ENCODE measurements at regions not wholly inside any gene's neighbourhood (a gene's known extent, or its start where the extent isn't known, plus 50 kb on each side); places are given as distances from the start of the nearest gene placed in this dataset.

- ATAC-seq (ENCODE audit: insufficient number of reproducible peaks, low FRiP score, low read depth) (no peak), DNase-seq (ENCODE audit: low spot score) (no peak)
- no peak for TF ChIP-seq CTCF (IDR thresholded peaks at IDR 0.05)
- Histone ChIP-seq H3K4me3 (no peak overlapping the region), H3K27me3 (replicated peaks; ENCODE audit: insufficient read depth) (no peaks in the 10 kb centered on the region), H3K4me1 (ENCODE audit: control insufficient read depth in 1 of 2, low read depth in 2 of 2) (peaks cover 0 to 4% of the 10 kb centered on the region in 2 donors), H3K9me3 (no peaks in the 10 kb centered on the region), H3K36me3 (no peaks in the 10 kb centered on the region), H3K27ac (no peak overlapping the region)
These were observed 219.3 kb upstream of the ARID1B start for GRCh38 chr6:156557911-156558259.

- ATAC-seq (ENCODE audit: insufficient number of reproducible peaks, low FRiP score, low read depth) (no peak), DNase-seq (ENCODE audit: low spot score) (no peak)
- H3K9me3 ChIP-seq: no peaks in the 10 kb centered on the region
- no peak for TF ChIP-seq CTCF (IDR thresholded peaks at IDR 0.05)
- H3K27me3 ChIP-seq (replicated peaks; ENCODE audit: insufficient read depth): no peaks in the 10 kb centered on the region
- H3K4me1 ChIP-seq (ENCODE audit: control insufficient read depth in 1 of 2, low read depth in 2 of 2): peaks cover 0 to 4% of the 10 kb centered on the region in 2 donors
- H3K4me3 ChIP-seq: peak overlapping the region; percentile 43
- no peaks in the 10 kb centered on the region for H3K36me3 ChIP-seq
- H3K27ac ChIP-seq: no peak overlapping the region
These were observed 219.8 kb upstream of the ARID1B start for GRCh38 chr6:156557251-156557910.

GRCh38 chr6:156556811-156557210, 220.4 kb upstream of the ARID1B start:
- no peaks in the 10 kb centered on the region for H3K27me3 ChIP-seq (replicated peaks; ENCODE audit: insufficient read depth)
- TF ChIP-seq CTCF (IDR thresholded peaks at IDR 0.05): no peak
- DNase-seq (ENCODE audit: low spot score): no peak
- peaks cover 0 to 4% of the 10 kb centered on the region in 2 donors for H3K4me1 ChIP-seq (ENCODE audit: control insufficient read depth in 1 of 2, low read depth in 2 of 2)
- ATAC-seq (ENCODE audit: insufficient number of reproducible peaks, low FRiP score, low read depth): no peak
- no peaks in the 10 kb centered on the region for H3K9me3 ChIP-seq
- no peak overlapping the region for H3K4me3 ChIP-seq
- H3K27ac ChIP-seq: no peak overlapping the region
- no peaks in the 10 kb centered on the region for H3K36me3 ChIP-seq

GRCh38 chr6:156555116-156555515, 222.1 kb upstream of the ARID1B start:
- TF ChIP-seq CTCF (IDR thresholded peaks at IDR 0.05): no peak
- Histone ChIP-seq H3K27me3 (replicated peaks; ENCODE audit: insufficient read depth) (no peaks in the 10 kb centered on the region), H3K36me3 (no peaks in the 10 kb centered on the region), H3K9me3 (no peaks in the 10 kb centered on the region), H3K4me1 (ENCODE audit: control insufficient read depth in 1 of 2, low read depth in 2 of 2) (peaks cover 0 to 4% of the 10 kb centered on the region in 2 donors), H3K27ac (no peak overlapping the region), H3K4me3 (no peak overlapping the region)
- DNase-seq (ENCODE audit: low spot score) (no peak), ATAC-seq (ENCODE audit: insufficient number of reproducible peaks, low FRiP score, low read depth) (no peak)

- Histone ChIP-seq H3K4me1 (ENCODE audit: control insufficient read depth in 1 of 2, low read depth in 2 of 2) (peaks cover 0 to 4% of the 10 kb centered on the region in 2 donors), H3K4me3 (no peak overlapping the region), H3K36me3 (no peaks in the 10 kb centered on the region), H3K27me3 (replicated peaks; ENCODE audit: insufficient read depth) (no peaks in the 10 kb centered on the region), H3K9me3 (no peaks in the 10 kb centered on the region), H3K27ac (no peak overlapping the region)
- no peak for TF ChIP-seq CTCF (IDR thresholded peaks at IDR 0.05)
- ATAC-seq (ENCODE audit: insufficient number of reproducible peaks, low FRiP score, low read depth) (no peak), DNase-seq (ENCODE audit: low spot score) (no peak)
These were observed 223.0 kb upstream of the ARID1B start for GRCh38 chr6:156554160-156554559.

Data from thoracic aorta (tissue), 2 donors.